ENCODE measurements at regions not wholly inside any gene's neighbourhood (a gene's known extent, or its start where the extent isn't known, plus 50 kb on each side); places are given as distances from the start of the nearest gene placed in this dataset.

GRCh38 chr4:19380600-19380999 lies 871.1 kb upstream of the SLIT2 start:
- DNase-seq, result no peak

GRCh38 chr4:19379191-19379708 lies 872.5 kb upstream of the SLIT2 start:
- no peak for DNase-seq

GRCh38 chr4:19375931-19376330 lies 875.8 kb upstream of the SLIT2 start:
- no peak for DNase-seq

GRCh38 chr4:19375136-19375804 lies 876.4 kb upstream of the SLIT2 start:
- DNase-seq, result no peak

- no peak for DNase-seq
These were observed 879.3 kb upstream of the SLIT2 start for GRCh38 chr4:19372390-19372789.

- no peak for DNase-seq
These were observed 882.9 kb upstream of the SLIT2 start for GRCh38 chr4:19368800-19369199.

GRCh38 chr4:19366916-19367315 lies 884.8 kb upstream of the SLIT2 start:
- no peak for DNase-seq

- DNase-seq, result no peak
These were observed 893.7 kb upstream of the SLIT2 start for GRCh38 chr4:19358015-19358414.

GRCh38 chr4:19349416-19349815 lies 902.3 kb upstream of the SLIT2 start:
- no peak for DNase-seq

- DNase-seq, result no peak
These were observed 903.0 kb upstream of the SLIT2 start for GRCh38 chr4:19348746-19349145.

GRCh38 chr4:19346636-19347035 lies 905.1 kb upstream of the SLIT2 start:
- DNase-seq, result no peak

- no peak for DNase-seq
These were observed 922.1 kb upstream of the SLIT2 start for GRCh38 chr4:19329631-19330030.

- no peak for DNase-seq
These were observed 922.6 kb upstream of the SLIT2 start for GRCh38 chr4:19329077-19329476.

- no peak for DNase-seq
These were observed 924.3 kb upstream of the SLIT2 start for GRCh38 chr4:19327364-19327763.

GRCh38 chr4:19324184-19324583 lies 927.5 kb upstream of the SLIT2 start:
- no peak for DNase-seq

- no peak for DNase-seq
These were observed 932.1 kb upstream of the SLIT2 start for GRCh38 chr4:19319607-19320006.

- DNase-seq, result no peak
These were observed 934.3 kb upstream of the SLIT2 start for GRCh38 chr4:19317377-19317776.

- DNase-seq, result no peak
These were observed 937.6 kb upstream of the SLIT2 start for GRCh38 chr4:19314116-19314515.

- DNase-seq, result no peak
These were observed 942.3 kb upstream of the SLIT2 start for GRCh38 chr4:19309378-19309777.

GRCh38 chr4:19304028-19304427 lies 947.7 kb upstream of the SLIT2 start:
- no peak for DNase-seq

GRCh38 chr4:19301527-19301926 lies 950.2 kb upstream of the SLIT2 start:
- DNase-seq, result no peak

- no peak for DNase-seq
These were observed 951.5 kb upstream of the SLIT2 start for GRCh38 chr4:19300213-19300612.

- no peak for DNase-seq
These were observed 952.7 kb upstream of the SLIT2 start for GRCh38 chr4:19298998-19299397.

GRCh38 chr4:19293781-19294180 lies 957.9 kb upstream of the SLIT2 start:
- no peak for DNase-seq

- DNase-seq, result no peak
These were observed 958.6 kb upstream of the SLIT2 start for GRCh38 chr4:19293080-19293479.
